ENCODE measurements at regions not wholly inside any gene's neighbourhood (a gene's known extent, or its start where the extent isn't known, plus 50 kb on each side); places are given as distances from the start of the nearest gene placed in this dataset.

- TF ChIP-seq CTCF (IDR thresholded peaks at IDR 0.05; ENCODE audit: insufficient read depth, low read depth, low read length, missing control alignments): no peak
- H3K4me3 ChIP-seq (ENCODE audit: low read depth, low read length): no peak overlapping the region
- no peak for DNase-seq (ENCODE audit: low read depth)
Observed at GRCh38 chr13:97723655-97724054, 229.8 kb upstream of the IPO5 start.

DNA sequence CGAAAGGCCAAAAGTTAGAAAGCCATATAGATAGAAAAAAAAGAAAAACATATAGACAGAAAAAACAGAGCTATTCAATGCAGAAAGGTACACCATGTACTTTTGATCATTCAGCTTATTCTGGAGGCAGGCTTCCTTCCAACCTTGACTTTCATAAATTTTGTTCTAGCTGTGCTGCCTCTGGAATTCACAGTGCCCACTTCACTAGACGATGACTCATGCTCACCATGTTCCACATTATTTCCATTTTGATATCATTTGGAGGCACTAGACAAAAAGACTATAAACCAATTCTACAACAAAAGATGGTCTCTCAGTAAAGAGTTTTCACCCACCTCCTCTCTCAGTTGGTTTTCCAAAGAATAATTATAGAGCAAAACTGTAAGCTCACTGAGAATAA, 229.0 kb upstream of the IPO5 start:
- TF ChIP-seq CTCF (IDR thresholded peaks at IDR 0.05; ENCODE audit: insufficient read depth, low read depth, low read length, missing control alignments): no peak
- no peak overlapping the region for H3K4me3 ChIP-seq (ENCODE audit: low read depth, low read length)
- no peak for DNase-seq (ENCODE audit: low read depth)

- DNase-seq (ENCODE audit: low read depth): no peak
- H3K4me3 ChIP-seq (ENCODE audit: low read depth, low read length): no peak overlapping the region
- no peak for TF ChIP-seq CTCF (IDR thresholded peaks at IDR 0.05; ENCODE audit: insufficient read depth, low read depth, low read length, missing control alignments)
Observed at GRCh38 chr13:97726664-97727280, 226.7 kb upstream of the IPO5 start.

DNA sequence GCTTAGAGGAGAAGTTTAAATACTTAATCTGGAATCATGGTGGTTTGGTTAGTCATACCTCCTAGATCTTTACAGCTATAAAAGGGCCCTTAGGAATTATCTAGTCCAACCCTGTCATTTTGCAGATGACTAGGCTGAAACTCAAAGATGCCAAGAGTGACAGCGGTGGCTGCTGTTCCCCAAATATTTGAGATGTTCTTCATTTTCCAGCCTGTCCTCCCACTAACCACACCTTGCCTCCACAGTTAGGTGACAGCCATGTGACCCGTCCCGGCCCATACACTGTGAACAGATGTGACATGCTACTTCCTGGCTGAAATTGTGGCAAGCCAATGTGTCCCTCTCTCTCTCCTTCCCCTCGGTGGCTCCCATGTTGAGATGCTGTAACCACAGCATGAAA, 225.5 kb upstream of the IPO5 start:
- no peak for TF ChIP-seq CTCF (IDR thresholded peaks at IDR 0.05; ENCODE audit: insufficient read depth, low read depth, low read length, missing control alignments)
- no peak for DNase-seq (ENCODE audit: low read depth)
- no peak overlapping the region for H3K4me3 ChIP-seq (ENCODE audit: low read depth, low read length)

DNA sequence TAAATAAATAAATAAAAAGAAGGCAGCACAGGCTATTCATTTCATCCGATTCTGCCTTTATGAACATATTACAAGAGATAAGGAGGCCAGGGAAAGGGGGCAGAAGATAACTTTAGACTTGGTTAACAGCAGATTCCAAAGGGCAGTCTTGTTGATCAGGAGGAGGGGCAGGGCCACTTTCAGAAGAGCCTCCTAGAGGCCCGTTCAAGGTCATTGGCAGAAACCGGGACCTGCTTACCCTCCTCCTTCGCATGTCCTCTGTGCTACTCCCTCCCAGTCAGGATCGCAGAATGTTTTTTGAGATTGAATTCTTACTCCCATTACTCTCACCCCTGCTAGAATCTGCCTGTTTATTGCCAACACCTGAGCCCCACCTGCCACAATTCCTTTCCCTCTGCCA, 217.0 kb upstream of the IPO5 start:
- DNase-seq (ENCODE audit: low read depth): no peak
- no peak for TF ChIP-seq CTCF (IDR thresholded peaks at IDR 0.05; ENCODE audit: insufficient read depth, low read depth, low read length, missing control alignments)
- no peak overlapping the region for H3K4me3 ChIP-seq (ENCODE audit: low read depth, low read length)

DNA sequence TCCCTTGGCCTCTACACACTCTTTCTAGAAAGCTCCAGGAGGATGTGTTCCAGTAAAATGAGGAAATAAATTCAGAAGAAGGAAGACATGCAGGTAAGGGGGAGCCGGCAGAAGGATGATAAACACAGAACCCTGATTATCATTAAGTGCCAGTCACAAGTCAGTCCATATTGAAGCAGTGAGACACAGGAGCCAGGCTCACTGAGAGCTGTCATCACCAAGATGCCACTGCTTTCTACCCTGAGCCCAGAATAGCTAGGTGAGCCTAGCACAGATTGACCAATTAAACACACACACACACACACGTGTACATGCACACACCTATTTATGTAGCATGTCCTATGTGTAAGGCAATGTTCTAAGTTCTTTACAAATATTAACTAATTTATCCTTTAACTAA, 211.4 kb upstream of the IPO5 start:
- no peak for DNase-seq (ENCODE audit: low read depth)
- no peak overlapping the region for H3K4me3 ChIP-seq (ENCODE audit: low read depth, low read length)
- TF ChIP-seq CTCF (IDR thresholded peaks at IDR 0.05; ENCODE audit: insufficient read depth, low read depth, low read length, missing control alignments): no peak

GRCh38 chr13:97743938-97744337, 209.5 kb upstream of the IPO5 start:
- no peak for TF ChIP-seq CTCF (IDR thresholded peaks at IDR 0.05; ENCODE audit: insufficient read depth, low read depth, low read length, missing control alignments)
- no peak for DNase-seq (ENCODE audit: low read depth)
- no peak overlapping the region for H3K4me3 ChIP-seq (ENCODE audit: low read depth, low read length)
